Peyer's patch (tissue), 4 donors: ENCODE measurements at regions not wholly inside any gene's neighbourhood (a gene's known extent, or its start where the extent isn't known, plus 50 kb on each side); places are given as distances from the start of the nearest gene placed in this dataset.

Experiments
- DNase-seq, 3 donors: peaks; one replicate each; pipeline ENCODE4 v3.0.0-alpha.2; 2017 to 2019
- H3K27ac ChIP-seq, 4 donors: fragments of 200-600 bp; sonication (generic); one replicate each; pipeline ENCODE4 v1.5.1; 2016 to 2019
- H3K27me3 ChIP-seq, 2 donors: fragments of 200-600 bp; sonication (generic); one replicate each; pipeline ENCODE4 v1.5.1; 2019
- H3K36me3 ChIP-seq, 3 donors: fragments of 200-600 bp; sonication (generic); one replicate each; pipeline ENCODE4 v1.5.1; 2016 to 2019
- H3K4me1 ChIP-seq, 4 donors: fragments of 200-600 bp; sonication (generic); one replicate each; pipeline ENCODE4 v1.5.1; 2016 to 2019
- H3K4me3 ChIP-seq, 4 donors: fragments of 200-600 bp; sonication (generic); 1 replicate in 3 of 4; 2 replicates in 1 of 4; pipeline ENCODE4 v1.5.1; 2016 to 2019; ENCODE audit warnings: mild to moderate bottlenecking in 1 of 4
- H3K9me3 ChIP-seq, 4 donors: fragments of 200-600 bp; sonication (generic); one replicate each; pipeline ENCODE4 v1.5.1; 2016 to 2019; ENCODE audit warnings: mild to moderate bottlenecking in 1 of 4
- CTCF ChIP-seq, 6 experiments: fragments of 450-650 bp in 4 of 6; fragments of 200-600 bp in 2 of 6; sonication (generic) in 1 of 6; IDR thresholded peaks; one replicate each; pipeline ENCODE4 v1.5.1; 2017 to 2019; ENCODE audit warnings: antibody characterized with exemption in 6 of 6, mild to moderate bottlenecking in 3 of 6, moderate library complexity in 1 of 6
- POLR2A ChIP-seq, 2 donors: fragments of 450-650 bp; IDR thresholded peaks; one replicate each; pipeline ENCODE4 v1.5.1; 2017; ENCODE audit warnings: antibody characterized with exemption in 2 of 2, mild to moderate bottlenecking in 2 of 2, moderate library complexity in 2 of 2

- TF ChIP-seq CTCF (IDR thresholded peaks at IDR 0.05) = peak; percentile 87 to 97 (median 96)
- no peak for TF ChIP-seq POLR2A (IDR thresholded peaks at IDR 0.05)
- H3K4me3 ChIP-seq = no peak overlapping the region
- no peak overlapping the region for H3K27ac ChIP-seq
- H3K9me3 ChIP-seq = no peaks in the 10 kb centered on the region
- DNase-seq = peak in 2 of 3 donors; percentile 67 to 81
- H3K27me3 ChIP-seq = no peaks in the 10 kb centered on the region
- H3K36me3 ChIP-seq = no peaks in the 10 kb centered on the region
- no peaks in the 10 kb centered on the region for H3K4me1 ChIP-seq
Observed at GRCh38 chr10:91006001-91006751, 85.3 kb upstream of the ANKRD1 start.

DNA sequence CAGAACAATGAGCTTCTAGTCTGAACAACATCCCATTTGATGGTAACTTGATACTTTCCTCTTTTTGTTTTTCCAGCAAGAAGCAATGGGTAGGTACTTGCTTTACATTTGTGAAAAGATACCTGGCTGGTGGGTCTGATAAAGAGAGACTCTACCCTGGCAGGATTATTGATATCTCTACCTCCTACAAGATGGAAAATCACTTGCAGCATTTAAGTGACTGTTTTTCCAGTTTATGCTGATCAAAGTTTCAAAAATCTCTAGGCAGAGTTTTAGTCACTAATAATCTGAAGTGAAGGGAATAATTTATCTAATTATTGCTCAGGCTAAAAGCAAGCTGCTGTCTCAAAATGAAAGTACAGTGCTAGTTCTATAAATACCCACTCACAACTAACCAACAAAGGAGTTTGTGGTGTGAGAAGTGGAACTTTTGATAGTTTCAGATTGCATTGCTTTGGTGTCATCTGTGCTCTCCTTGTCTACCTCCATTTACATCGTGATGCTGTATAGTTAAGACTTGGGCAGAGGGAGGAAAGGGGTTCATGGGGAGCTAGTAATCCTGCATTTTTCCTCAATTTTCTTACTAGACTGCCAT is 86.0 kb upstream of the ANKRD1 start:
- no peak overlapping the region for H3K4me3 ChIP-seq
- no peaks in the 10 kb centered on the region for H3K36me3 ChIP-seq
- H3K27ac ChIP-seq = no peak overlapping the region
- H3K9me3 ChIP-seq = no peaks in the 10 kb centered on the region
- no peaks in the 10 kb centered on the region for H3K4me1 ChIP-seq
- H3K27me3 ChIP-seq = no peaks in the 10 kb centered on the region
- TF ChIP-seq POLR2A (IDR thresholded peaks at IDR 0.05) = no peak
- DNase-seq = no peak

DNA sequence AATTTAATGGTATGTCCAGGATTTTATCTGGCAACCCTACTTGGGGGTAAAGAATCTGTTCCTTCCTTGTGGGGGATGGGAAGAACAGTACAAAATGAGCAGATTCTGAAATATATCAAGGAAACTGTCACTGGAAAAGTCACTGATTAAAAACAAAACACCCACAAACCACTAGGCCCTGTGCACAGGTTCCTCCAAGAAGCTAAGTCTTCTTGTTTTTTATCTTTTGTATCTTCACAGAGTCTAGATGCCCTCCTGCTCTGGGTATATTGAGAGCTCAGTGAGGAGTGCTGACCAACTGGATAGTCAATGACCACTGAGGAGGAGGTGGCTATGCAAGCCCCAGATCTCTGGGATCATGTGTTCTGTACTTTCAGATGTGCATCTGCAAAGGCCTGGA is 86.8 kb upstream of the ANKRD1 start:
- Histone ChIP-seq H3K9me3 (no peaks in the 10 kb centered on the region), H3K27ac (no peak overlapping the region), H3K4me3 (no peak overlapping the region), H3K27me3 (no peaks in the 10 kb centered on the region), H3K36me3 (no peaks in the 10 kb centered on the region), H3K4me1 (no peaks in the 10 kb centered on the region)
- no peak for DNase-seq
- no peak for TF ChIP-seq POLR2A (IDR thresholded peaks at IDR 0.05)
- TF ChIP-seq CTCF (IDR thresholded peaks at IDR 0.05) = no peak

DNA sequence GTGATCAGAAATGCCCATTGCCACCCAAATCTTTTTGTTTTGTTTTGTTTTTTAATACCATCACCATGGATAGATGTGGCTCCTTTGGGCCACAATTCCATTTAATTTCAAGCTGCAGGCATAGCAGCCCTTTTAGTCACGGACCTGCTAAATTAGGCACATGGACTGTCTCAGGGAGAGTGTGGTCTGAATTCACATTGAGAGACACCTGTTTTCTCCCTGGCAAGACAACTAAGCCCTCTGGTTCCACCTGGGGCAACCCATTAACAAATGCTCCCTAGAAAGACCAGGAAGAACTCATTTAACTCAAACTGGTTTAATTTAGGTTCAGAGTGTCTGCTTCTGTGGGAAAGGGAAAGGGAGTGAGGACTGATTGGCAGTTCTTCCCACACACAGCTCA is 88.2 kb upstream of the ANKRD1 start:
- Histone ChIP-seq H3K4me3 (no peak overlapping the region), H3K4me1 (no peaks in the 10 kb centered on the region), H3K9me3 (no peaks in the 10 kb centered on the region), H3K36me3 (no peaks in the 10 kb centered on the region), H3K27ac (no peak overlapping the region), H3K27me3 (no peaks in the 10 kb centered on the region)
- DNase-seq = no peak
- TF ChIP-seq CTCF (IDR thresholded peaks at IDR 0.05) (no peak), POLR2A (IDR thresholded peaks at IDR 0.05) (no peak)

DNA sequence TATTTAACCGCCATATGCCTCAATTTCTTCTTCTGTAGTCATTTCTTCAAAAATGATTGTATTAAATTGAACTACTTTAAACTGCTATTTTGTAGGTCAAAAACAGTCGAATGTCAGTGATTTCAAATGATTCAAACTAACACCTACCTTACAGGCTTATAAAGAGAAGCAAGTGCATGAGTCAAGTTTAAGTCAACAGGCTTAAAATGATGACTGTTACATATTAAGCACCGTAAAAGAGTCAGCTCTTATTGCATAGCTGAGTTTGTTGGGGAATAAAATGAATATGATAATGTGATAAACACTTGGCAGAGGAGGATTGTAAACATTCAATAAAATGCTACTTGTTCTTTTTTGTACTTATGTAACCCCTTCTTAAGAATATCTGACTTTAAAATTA is 90.1 kb upstream of the ANKRD1 start:
- no peak for DNase-seq
- no peaks in the 10 kb centered on the region for H3K9me3 ChIP-seq
- H3K27ac ChIP-seq = no peak overlapping the region
- no peaks in the 10 kb centered on the region for H3K4me1 ChIP-seq
- H3K4me3 ChIP-seq = no peak overlapping the region
- H3K36me3 ChIP-seq = no peaks in the 10 kb centered on the region
- H3K27me3 ChIP-seq = no peaks in the 10 kb centered on the region
- no peak for TF ChIP-seq POLR2A (IDR thresholded peaks at IDR 0.05)

- H3K36me3 ChIP-seq = no peaks in the 10 kb centered on the region
- no peaks in the 10 kb centered on the region for H3K9me3 ChIP-seq
- no peak overlapping the region for H3K27ac ChIP-seq
- TF ChIP-seq POLR2A (IDR thresholded peaks at IDR 0.05) (no peak), CTCF (IDR thresholded peaks at IDR 0.05) (no peak)
- no peaks in the 10 kb centered on the region for H3K4me1 ChIP-seq
- H3K4me3 ChIP-seq = no peak overlapping the region
- H3K27me3 ChIP-seq = no peaks in the 10 kb centered on the region
- DNase-seq = no peak
Observed at GRCh38 chr10:91012502-91012901, 91.6 kb upstream of the ANKRD1 start.
